Neural crest cell (in vitro differentiated cells): ENCODE measurements at regions not wholly inside any gene's neighbourhood (a gene's known extent, or its start where the extent isn't known, plus 50 kb on each side); places are given as distances from the start of the nearest gene placed in this dataset.

Source experiments
- DNase-seq: peaks from one replicate; pipeline ENCODE4 v3.0.0; 2021; ENCODE audit warnings: low read depth, mixed read lengths, low spot score
- H3K27ac Mint-ChIP-seq: one replicate; pipeline ENCODE4 v1.8.0; 2021; ENCODE audit warnings: mild to moderate bottlenecking, mixed read lengths; ENCODE audit not compliant: unreplicated experiment
- H3K27me3 Mint-ChIP-seq: 2 replicates; pipeline ENCODE4 v1.8.0; 2021; ENCODE audit warnings: low read depth, mild to moderate bottlenecking, mixed read lengths
- H3K36me3 Mint-ChIP-seq: 2 replicates; pipeline ENCODE4 v1.8.0; 2021; ENCODE audit warnings: low read depth, mild to moderate bottlenecking, mixed read lengths
- H3K4me1 Mint-ChIP-seq: 2 replicates; pipeline ENCODE4 v1.8.0; 2021; ENCODE audit warnings: mixed read lengths
- H3K4me3 Mint-ChIP-seq: one replicate; pipeline ENCODE4 v1.8.0; 2021; ENCODE audit warnings: mild to moderate bottlenecking, mixed read lengths
- H3K9me3 Mint-ChIP-seq: 2 replicates; pipeline ENCODE4 v1.8.0; 2021; ENCODE audit warnings: mixed read lengths
- TF ChIP-seq, protein P1 (sequence below): fragments of 200-600 bp; sonication (generic); conservative IDR thresholded peaks from 2 replicates; pipeline ENCODE4 v1.5.0; 2021; ENCODE audit warnings: antibody characterized with exemption, mild to moderate bottlenecking

DNA sequence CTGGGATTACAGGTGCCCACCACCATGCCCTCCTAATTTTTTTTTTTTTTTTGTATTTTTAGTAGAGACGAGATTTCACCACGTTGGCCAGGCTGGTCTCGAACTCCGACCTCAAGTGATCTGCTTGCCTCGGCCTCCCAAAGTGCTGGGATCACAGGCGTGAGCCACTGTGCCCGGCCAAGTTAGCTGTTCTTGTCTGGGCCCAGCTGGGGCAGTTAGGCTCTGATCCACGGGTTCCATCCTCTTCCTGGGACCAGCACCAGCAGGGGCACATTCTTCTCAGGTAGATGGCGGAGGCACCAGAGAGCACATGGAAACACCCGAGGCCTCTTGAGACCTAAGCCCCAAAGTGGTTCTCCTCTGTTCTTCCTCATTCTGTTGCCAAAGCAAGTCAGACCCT lies 281.6 kb downstream of the PBX3 start:
- no peaks in the 10 kb centered on the region for H3K4me1 Mint-ChIP-seq
- no peaks in the 10 kb centered on the region for H3K36me3 Mint-ChIP-seq
- no peak for DNase-seq
- no peaks in the 10 kb centered on the region for H3K9me3 Mint-ChIP-seq
- TF ChIP-seq, protein P1, sequence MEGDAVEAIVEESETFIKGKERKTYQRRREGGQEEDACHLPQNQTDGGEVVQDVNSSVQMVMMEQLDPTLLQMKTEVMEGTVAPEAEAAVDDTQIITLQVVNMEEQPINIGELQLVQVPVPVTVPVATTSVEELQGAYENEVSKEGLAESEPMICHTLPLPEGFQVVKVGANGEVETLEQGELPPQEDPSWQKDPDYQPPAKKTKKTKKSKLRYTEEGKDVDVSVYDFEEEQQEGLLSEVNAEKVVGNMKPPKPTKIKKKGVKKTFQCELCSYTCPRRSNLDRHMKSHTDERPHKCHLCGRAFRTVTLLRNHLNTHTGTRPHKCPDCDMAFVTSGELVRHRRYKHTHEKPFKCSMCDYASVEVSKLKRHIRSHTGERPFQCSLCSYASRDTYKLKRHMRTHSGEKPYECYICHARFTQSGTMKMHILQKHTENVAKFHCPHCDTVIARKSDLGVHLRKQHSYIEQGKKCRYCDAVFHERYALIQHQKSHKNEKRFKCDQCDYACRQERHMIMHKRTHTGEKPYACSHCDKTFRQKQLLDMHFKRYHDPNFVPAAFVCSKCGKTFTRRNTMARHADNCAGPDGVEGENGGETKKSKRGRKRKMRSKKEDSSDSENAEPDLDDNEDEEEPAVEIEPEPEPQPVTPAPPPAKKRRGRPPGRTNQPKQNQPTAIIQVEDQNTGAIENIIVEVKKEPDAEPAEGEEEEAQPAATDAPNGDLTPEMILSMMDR = no peak
- no peak overlapping the region for H3K4me3 Mint-ChIP-seq
- H3K27ac Mint-ChIP-seq = no peak overlapping the region
- no peaks in the 10 kb centered on the region for H3K27me3 Mint-ChIP-seq

DNA sequence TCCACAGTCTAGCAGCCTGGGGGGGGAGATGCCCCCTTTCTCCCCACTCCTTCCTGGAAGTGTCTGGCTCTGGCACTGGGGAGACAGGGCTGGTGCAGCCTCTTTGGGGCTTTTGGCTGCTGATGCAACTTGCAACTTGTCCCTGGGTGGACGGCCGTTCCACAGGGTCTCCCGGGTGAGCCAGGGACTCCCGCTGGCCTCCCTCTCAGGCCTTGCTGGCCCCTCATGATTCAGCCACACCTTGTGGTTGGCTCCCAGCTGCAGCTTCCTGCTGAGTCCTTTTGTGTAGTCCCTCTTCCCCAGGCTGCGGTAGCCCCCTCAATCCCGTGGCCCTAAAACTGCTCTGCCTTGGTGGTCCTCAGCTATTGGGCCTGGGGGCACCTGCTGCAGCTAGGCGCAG lies 283.5 kb downstream of the PBX3 start:
- no peaks in the 10 kb centered on the region for H3K27me3 Mint-ChIP-seq

DNA sequence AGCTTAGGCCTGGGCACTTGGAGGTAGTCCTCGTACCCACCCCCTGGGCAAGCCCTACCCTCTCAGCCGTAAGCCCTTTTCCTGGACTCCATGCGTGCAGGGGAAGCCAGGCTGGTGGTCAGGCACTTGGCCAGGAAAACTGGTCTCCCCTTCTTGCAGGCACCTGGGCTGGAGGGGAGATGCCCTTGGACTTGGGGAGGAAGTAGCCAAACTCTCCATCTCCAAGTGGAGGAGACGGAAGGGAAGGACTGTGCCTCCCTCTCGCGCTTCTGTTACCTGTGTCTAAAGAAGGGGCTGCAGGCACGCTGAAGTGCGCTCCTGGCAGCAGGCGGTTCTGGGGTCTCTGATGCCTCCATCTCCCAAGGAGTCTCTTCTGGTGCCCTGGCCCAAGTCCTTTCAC lies 283.9 kb downstream of the PBX3 start:
- no peaks in the 10 kb centered on the region for H3K36me3 Mint-ChIP-seq
- H3K4me1 Mint-ChIP-seq = no peaks in the 10 kb centered on the region
- TF ChIP-seq, protein P1 = no peak
- no peaks in the 10 kb centered on the region for H3K27me3 Mint-ChIP-seq
- no peak for DNase-seq
- H3K9me3 Mint-ChIP-seq = no peaks in the 10 kb centered on the region
- H3K27ac Mint-ChIP-seq = no peak overlapping the region
- H3K4me3 Mint-ChIP-seq = no peak overlapping the region

More for the DNA sequence above, 283.5 kb downstream of the PBX3 start:
- no peaks in the 10 kb centered on the region for H3K4me1 Mint-ChIP-seq
- no peak for DNase-seq
- no peak overlapping the region for H3K27ac Mint-ChIP-seq
- H3K9me3 Mint-ChIP-seq = no peaks in the 10 kb centered on the region
- H3K4me3 Mint-ChIP-seq = no peak overlapping the region
- TF ChIP-seq, protein P1 = no peak
- H3K36me3 Mint-ChIP-seq = no peaks in the 10 kb centered on the region

DNA sequence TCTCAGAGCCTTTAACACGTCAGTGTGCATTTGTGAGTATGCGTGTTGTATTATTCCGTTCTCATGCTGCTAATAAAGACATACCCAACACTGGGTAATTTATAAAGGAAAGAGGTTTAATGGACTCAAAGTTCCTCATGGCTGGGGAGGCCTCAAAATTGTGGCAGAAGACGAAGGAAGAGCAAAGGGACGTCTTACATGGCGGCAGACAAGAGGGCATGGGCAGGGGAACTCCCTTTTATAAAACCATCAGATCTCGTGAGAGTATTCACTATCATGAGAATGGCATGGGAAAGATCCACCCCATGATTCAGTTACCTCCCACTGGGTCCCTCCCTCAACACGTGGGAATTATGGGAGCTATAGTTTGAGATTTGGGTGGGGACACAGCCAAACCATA lies 285.0 kb downstream of the PBX3 start:
- no peaks in the 10 kb centered on the region for H3K4me1 Mint-ChIP-seq
- no peaks in the 10 kb centered on the region for H3K27me3 Mint-ChIP-seq
- no peak overlapping the region for H3K27ac Mint-ChIP-seq
- TF ChIP-seq, protein P1 = no peak
- no peak for DNase-seq
- H3K9me3 Mint-ChIP-seq = no peaks in the 10 kb centered on the region
- no peaks in the 10 kb centered on the region for H3K36me3 Mint-ChIP-seq
- no peak overlapping the region for H3K4me3 Mint-ChIP-seq

DNA sequence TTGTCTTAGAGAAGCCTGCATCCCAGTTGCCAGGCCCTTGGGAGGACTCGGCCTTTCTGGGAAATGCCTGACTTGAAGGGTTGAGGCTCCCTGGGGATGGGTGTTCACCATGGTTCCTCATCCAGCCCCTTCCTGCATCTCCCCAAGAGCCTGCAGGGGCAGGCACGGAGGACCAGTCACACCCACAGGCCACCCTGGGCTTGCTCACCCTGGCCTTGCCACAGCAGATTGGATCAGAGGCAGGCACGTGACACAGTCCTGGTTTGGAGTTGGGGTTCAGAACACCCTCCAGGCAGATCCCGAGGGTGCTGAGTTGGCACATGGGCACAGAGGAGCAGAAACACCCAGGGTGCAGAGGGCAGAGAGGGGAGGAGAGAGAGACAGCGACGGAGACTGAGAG lies 286.1 kb downstream of the PBX3 start:
- Mint-ChIP-seq H3K4me3 (no peak overlapping the region), H3K36me3 (no peaks in the 10 kb centered on the region), H3K27me3 (no peaks in the 10 kb centered on the region), H3K9me3 (no peaks in the 10 kb centered on the region), H3K27ac (no peak overlapping the region), H3K4me1 (no peaks in the 10 kb centered on the region)
- no peak for DNase-seq
- TF ChIP-seq, protein P1 = no peak

DNA sequence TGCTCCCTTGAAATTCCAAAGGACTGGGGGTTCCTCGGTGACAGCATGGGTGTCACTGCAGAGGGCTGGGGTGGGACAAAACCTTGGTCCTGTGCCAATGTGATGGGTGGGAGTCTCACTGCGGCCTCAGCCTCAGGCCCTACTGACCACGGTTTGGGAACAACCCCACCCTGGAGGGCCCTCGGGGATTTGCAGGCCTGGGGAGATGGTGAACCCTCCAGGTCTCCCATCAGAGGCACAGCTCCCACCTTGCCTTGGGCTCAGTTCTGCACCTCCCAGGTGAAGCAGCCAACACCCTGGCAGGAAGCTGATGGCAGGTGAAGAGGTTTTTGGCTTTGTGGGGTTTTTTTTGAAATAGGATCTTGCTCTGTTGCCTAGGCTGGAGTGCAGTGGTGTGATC lies 286.8 kb downstream of the PBX3 start:
- peak overlapping the region; percentile 27 for H3K27ac Mint-ChIP-seq
- no peaks in the 10 kb centered on the region for H3K9me3 Mint-ChIP-seq
- H3K36me3 Mint-ChIP-seq = no peaks in the 10 kb centered on the region
- H3K4me3 Mint-ChIP-seq = no peak overlapping the region
- H3K4me1 Mint-ChIP-seq = peaks cover 4% of the 10 kb centered on the region
- DNase-seq = no peak
- H3K27me3 Mint-ChIP-seq = no peaks in the 10 kb centered on the region
- TF ChIP-seq, protein P1 = no peak
